Middle frontal gyrus (tissue), 1 donor: ENCODE measurements at regions not wholly inside any gene's neighbourhood (a gene's known extent, or its start where the extent isn't known, plus 50 kb on each side); places are given as distances from the start of the nearest gene placed in this dataset.

ENCODE experiments used
- DNase-seq: peaks from one replicate; pipeline ENCODE4 v3.0.0-alpha.2; 2015; ENCODE audit warnings: low spot score; ENCODE audit errors: extremely low spot score

DNA sequence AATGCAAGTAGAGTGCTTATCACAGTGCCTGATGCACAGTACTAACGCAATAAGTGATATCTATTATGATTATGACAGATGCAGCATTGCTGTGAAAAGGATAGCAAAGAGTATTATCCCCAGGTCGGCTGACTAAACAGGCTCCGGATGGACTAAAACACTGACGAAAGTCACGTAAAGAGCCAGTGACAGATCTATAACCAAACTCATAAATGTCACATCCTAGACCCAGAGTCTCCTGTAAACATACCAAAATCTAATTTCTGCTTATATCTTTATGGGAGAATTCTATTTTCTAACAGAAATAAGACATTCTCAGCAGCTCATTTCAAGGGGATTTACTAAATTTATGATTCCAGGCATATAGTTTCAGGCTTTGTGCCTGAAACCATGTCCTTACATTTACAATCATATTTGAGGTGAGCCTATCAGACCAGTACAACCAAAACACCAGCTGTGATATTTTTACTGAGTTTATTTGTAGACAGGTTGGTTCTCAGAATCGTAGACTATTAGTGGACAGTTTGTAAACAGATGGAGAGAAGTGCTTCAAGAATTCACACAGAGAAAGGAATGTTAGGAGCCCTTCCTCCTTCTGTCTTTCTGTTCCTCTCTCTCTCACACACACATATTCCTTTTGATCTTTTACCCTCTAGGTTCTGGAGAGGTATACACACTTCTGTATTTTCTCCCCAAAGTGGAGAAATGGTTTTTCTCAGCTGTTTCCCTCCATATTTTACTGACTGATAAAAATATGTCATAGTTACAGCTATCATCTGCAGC, 52.4 kb upstream of the WDR26 start:
- no peak for DNase-seq

GRCh38 chr1:224488806-224489499, 54.4 kb upstream of the WDR26 start:
- no peak for DNase-seq

- DNase-seq: no peak
Observed at GRCh38 chr1:224489534-224490365, 55.2 kb upstream of the WDR26 start.

GRCh38 chr1:224490549-224491537, 56.2 kb upstream of the WDR26 start:
- no peak for DNase-seq

GRCh38 chr1:224492015-224492414, 57.4 kb upstream of the WDR26 start:
- DNase-seq: no peak

DNA sequence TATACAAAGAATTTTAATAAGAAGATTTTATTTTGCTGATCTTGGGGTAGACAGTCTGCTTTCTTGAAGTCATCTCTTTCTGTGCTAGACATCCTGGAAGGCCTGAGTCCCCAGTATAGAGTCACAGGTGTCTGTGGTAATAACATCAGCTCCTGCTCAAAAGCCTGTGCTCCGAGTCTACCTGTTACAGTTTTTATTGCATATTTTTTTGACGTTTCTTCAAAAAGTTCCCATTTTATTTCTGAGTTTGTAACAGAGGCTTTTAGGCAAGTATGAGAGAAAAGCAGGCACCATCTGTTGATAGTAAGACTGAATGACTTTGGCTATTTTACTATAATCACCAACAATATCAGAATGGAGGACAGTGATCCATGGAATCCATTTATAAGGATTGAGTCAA, 58.0 kb upstream of the WDR26 start:
- DNase-seq: no peak

DNA sequence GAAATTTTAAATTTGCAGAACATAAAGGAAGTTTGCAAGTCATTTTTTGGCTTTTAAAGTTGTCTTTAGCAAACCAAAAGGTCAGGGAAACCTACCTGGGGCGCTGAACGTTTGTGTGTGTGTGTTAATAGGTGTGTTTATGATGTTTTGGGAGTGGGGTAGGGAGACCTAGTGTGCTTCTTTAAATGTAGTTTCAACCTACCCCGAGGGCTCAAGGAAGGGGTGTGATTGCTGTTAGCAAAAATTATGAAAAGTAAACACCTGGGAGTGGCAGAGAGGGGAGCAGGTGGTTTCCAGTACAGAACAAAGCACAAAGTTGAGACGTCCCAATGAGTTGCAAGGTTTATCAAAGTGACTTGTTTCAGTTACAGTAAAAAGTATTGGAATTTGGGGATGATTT, 58.7 kb upstream of the WDR26 start:
- DNase-seq: no peak

DNA sequence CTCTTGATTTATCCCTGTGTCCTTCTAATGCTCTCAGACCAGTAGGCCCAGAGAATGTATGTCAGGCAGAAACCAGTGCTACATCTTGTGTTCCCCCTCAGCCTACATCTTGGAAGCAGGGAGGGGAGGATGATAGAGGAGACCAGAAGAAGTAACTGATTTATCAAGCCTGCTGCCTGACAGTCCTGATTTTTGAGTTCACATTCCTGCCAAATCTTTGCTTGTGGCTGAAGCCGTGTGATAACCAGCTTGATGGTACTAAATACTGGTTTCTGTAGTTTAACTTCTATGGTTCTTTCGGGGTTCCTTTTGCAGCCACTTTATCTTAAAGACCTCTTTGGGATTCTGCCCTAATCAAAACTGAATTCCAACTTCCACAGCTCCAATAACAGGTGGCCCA, 59.7 kb upstream of the WDR26 start:
- DNase-seq: no peak

DNA sequence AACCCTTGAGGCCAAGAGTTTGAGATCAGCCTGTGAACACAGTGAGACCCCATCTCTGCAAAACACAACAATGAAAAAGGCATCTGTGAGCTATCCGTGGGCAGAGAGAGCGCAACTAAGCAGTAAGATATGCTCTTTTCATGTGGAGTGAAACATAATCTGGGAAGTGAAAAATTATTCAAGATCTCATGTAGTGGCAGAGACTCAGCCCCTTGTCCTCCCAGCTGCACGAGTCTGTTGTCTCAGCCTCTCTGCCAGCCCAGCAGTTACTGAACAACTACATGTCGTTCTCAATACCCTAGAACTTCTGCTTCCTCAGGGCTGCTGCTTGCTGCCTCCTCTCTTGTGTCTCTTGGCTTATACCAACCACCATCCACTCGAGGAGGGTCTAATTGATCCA, 61.3 kb upstream of the WDR26 start:
- no peak for DNase-seq

GRCh38 chr1:224496826-224497225, 62.2 kb upstream of the WDR26 start:
- DNase-seq: no peak

GRCh38 chr1:224497714-224498573, 63.3 kb upstream of the WDR26 start:
- DNase-seq: no peak

- DNase-seq: no peak
Observed at GRCh38 chr1:224498574-224499170, 64.1 kb upstream of the WDR26 start.

DNA sequence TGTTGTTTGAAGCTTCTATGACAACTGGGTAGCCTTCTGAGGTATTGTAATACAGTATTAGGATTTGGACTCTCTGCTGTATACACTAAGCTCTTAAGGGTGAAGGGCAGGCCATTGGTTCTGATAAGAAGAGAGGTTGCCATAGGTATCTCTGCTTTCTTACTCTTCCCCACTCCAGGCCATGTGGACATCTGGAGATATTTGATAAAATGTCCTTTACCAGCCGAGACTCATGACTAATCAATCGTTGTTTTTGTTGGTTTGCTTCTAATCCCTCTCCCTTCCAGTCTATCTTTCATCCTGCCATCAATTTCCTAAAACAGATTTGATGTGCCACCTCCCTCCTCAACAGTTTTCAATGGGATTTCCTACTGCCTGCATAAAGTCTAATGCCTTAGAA, 64.6 kb upstream of the WDR26 start:
- no peak for DNase-seq

GRCh38 chr1:224500796-224501195, 66.2 kb upstream of the WDR26 start:
- no peak for DNase-seq

DNA sequence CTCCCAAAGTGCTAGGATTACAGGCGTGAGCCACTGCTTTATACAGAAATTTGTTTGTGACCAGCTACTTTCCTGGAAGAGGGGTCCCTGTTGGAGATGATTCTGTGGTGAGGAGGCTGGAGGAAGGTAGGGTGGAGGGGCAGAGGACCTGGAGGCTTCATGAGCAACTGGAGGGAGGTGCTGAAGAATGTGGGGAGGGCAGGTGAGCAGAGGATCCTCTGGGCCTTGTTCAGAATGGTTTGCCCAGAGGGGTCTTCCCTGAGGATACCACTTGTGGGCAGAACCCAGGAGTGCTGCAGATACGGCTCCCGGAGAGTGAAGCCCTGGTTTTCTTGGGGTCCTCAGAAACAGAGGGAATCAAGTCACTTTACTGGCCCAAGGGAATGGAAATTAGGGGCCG, 67.2 kb upstream of the WDR26 start:
- no peak for DNase-seq

- no peak for DNase-seq
Observed at GRCh38 chr1:224502459-224503160, 68.0 kb upstream of the WDR26 start.

GRCh38 chr1:224503161-224504118, 68.8 kb upstream of the WDR26 start:
- DNase-seq: peak; percentile 32
